ENCODE measurements at regions not wholly inside any gene's neighbourhood (a gene's known extent, or its start where the extent isn't known, plus 50 kb on each side); places are given as distances from the start of the nearest gene placed in this dataset.

GRCh38 chr1:47564570-47564969 lies 126.7 kb downstream of the FOXD2 start:
- TF ChIP-seq REST (IDR thresholded peaks at IDR 0.05; ENCODE audit: unreplicated experiment) = no peak
- no peak for TF ChIP-seq CTCF (conservative IDR thresholded peaks at IDR 0.05; ENCODE audit: low read depth in 2 of 2)
- TF ChIP-seq EZH2 (IDR thresholded peaks at IDR 0.05; ENCODE audit: low read depth, unreplicated experiment) = no peak
- TF ChIP-seq JUNB (IDR thresholded peaks at IDR 0.05; ENCODE audit: unreplicated experiment) = no peak
- TF ChIP-seq CREB1 (CRISPR knock-in tag; IDR thresholded peaks at IDR 0.05; ENCODE audit: low read depth) = no peak
